ENCODE measurements at regions not wholly inside any gene's neighbourhood (a gene's known extent, or its start where the extent isn't known, plus 50 kb on each side); places are given as distances from the start of the nearest gene placed in this dataset.

- TF ChIP-seq ZNF274 (IDR thresholded peaks at IDR 0.05; ENCODE audit: low read length) = no peak
- no peak for TF ChIP-seq ZNF274 (tag by site-specific recombination; IDR thresholded peaks at IDR 0.05; ENCODE audit: borderline replicate concordance)
- TF ChIP-seq SP7 (tag by site-specific recombination; IDR thresholded peaks at IDR 0.05) = no peak
- TF ChIP-seq, protein P1, sequence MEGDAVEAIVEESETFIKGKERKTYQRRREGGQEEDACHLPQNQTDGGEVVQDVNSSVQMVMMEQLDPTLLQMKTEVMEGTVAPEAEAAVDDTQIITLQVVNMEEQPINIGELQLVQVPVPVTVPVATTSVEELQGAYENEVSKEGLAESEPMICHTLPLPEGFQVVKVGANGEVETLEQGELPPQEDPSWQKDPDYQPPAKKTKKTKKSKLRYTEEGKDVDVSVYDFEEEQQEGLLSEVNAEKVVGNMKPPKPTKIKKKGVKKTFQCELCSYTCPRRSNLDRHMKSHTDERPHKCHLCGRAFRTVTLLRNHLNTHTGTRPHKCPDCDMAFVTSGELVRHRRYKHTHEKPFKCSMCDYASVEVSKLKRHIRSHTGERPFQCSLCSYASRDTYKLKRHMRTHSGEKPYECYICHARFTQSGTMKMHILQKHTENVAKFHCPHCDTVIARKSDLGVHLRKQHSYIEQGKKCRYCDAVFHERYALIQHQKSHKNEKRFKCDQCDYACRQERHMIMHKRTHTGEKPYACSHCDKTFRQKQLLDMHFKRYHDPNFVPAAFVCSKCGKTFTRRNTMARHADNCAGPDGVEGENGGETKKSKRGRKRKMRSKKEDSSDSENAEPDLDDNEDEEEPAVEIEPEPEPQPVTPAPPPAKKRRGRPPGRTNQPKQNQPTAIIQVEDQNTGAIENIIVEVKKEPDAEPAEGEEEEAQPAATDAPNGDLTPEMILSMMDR (tag by site-specific recombination; IDR thresholded peaks at IDR 0.05) = no peak
These were observed 209.7 kb upstream of the PWP1 start for GRCh38 chr12:107475900-107476299.
